MM.1S (cell line): ENCODE measurements at regions not wholly inside any gene's neighbourhood (a gene's known extent, or its start where the extent isn't known, plus 50 kb on each side); places are given as distances from the start of the nearest gene placed in this dataset.

Experiments used
- DNase-seq: peaks from one replicate; pipeline ENCODE4 v3.0.0-alpha.2; 2015
- H2AFZ ChIP-seq: fragments of 300-600 bp; sonication (generic); 2 replicates; pipeline ENCODE4 v1.6.0; 2016; ENCODE audit warnings: antibody characterized with exemption, low read length
- H3F3A ChIP-seq: fragments of 300-600 bp; sonication (generic); 2 replicates; pipeline ENCODE4 v1.6.1; 2016; ENCODE audit warnings: mild to moderate bottlenecking, antibody characterized with exemption, low read length, moderate library complexity, mixed read lengths; ENCODE audit not compliant: insufficient read depth
- H3K27ac ChIP-seq: fragments of 300-600 bp; sonication (generic); 2 replicates; pipeline ENCODE4 v1.5.1; 2016; ENCODE audit warnings: mild to moderate bottlenecking, low read length
- H3K27me3 ChIP-seq: fragments of 300-600 bp; sonication (generic); replicated peaks from 2 replicates; pipeline ENCODE4 v1.6.0; 2016; ENCODE audit warnings: low read length; ENCODE audit not compliant: insufficient read depth
- H3K36me3 ChIP-seq: fragments of 300-600 bp; sonication (generic); replicated peaks from 2 replicates; pipeline ENCODE4 v1.6.1; 2016; ENCODE audit warnings: mild to moderate bottlenecking, low read length, mixed read lengths; ENCODE audit not compliant: insufficient read depth
- H3K4me1 ChIP-seq: fragments of 300-600 bp; sonication (generic); 2 replicates; pipeline ENCODE4 v1.6.1; 2016; ENCODE audit warnings: low read length, mixed read lengths
- H3K4me2 ChIP-seq: fragments of 300-600 bp; sonication (generic); 2 replicates; pipeline ENCODE4 v1.6.0; 2016; ENCODE audit warnings: low read depth, low read length
- H3K4me3 ChIP-seq: fragments of 300-600 bp; sonication (generic); 2 replicates; pipeline ENCODE4 v1.5.1; 2016; ENCODE audit warnings: low read length, mixed read lengths
- H3K79me2 ChIP-seq: fragments of 300-600 bp; sonication (generic); 2 replicates; pipeline ENCODE4 v1.6.1; 2016; ENCODE audit warnings: mixed run types, low read length, mixed read lengths
- H3K9ac ChIP-seq: fragments of 300-600 bp; sonication (generic); 2 replicates; pipeline ENCODE4 v1.6.1; 2016; ENCODE audit warnings: low read length, mixed read lengths
- H3K9me2 ChIP-seq: fragments of 300-600 bp; sonication (generic); replicated peaks from 2 replicates; pipeline ENCODE4 v1.6.1; 2016; ENCODE audit warnings: mild to moderate bottlenecking, low read length, mixed read lengths; ENCODE audit not compliant: insufficient read depth
- H3K9me3 ChIP-seq: fragments of 300-600 bp; sonication (generic); replicated peaks from 2 replicates; pipeline ENCODE4 v1.6.1; 2016; ENCODE audit warnings: mild to moderate bottlenecking, low read length, mixed read lengths; ENCODE audit not compliant: insufficient read depth
- H4K20me1 ChIP-seq: fragments of 300-600 bp; sonication (generic); 2 replicates; pipeline ENCODE4 v1.6.1; 2016; ENCODE audit warnings: mild to moderate bottlenecking, low read length, moderate library complexity, mixed read lengths; ENCODE audit not compliant: insufficient read depth
- EZH2 ChIP-seq: fragments of 300-600 bp; sonication (generic); optimal IDR thresholded peaks from 2 replicates; pipeline ENCODE3; 2017; ENCODE audit warnings: low read depth, mild to moderate bottlenecking, antibody characterized with exemption, low read length, mixed read lengths
- EZH2phosphoT487 ChIP-seq: fragments of 300-600 bp; sonication (generic); IDR thresholded peaks from 2 replicates; pipeline ENCODE4 v1.6.1; 2018; ENCODE audit warnings: antibody characterized with exemption, low read length
- TF ChIP-seq, protein P1 (sequence below): fragments of 300-600 bp; sonication (generic); IDR thresholded peaks from 2 replicates; pipeline ENCODE4 v1.5.1; 2016; ENCODE audit warnings: antibody characterized with exemption, low read length, mixed read lengths

DNA sequence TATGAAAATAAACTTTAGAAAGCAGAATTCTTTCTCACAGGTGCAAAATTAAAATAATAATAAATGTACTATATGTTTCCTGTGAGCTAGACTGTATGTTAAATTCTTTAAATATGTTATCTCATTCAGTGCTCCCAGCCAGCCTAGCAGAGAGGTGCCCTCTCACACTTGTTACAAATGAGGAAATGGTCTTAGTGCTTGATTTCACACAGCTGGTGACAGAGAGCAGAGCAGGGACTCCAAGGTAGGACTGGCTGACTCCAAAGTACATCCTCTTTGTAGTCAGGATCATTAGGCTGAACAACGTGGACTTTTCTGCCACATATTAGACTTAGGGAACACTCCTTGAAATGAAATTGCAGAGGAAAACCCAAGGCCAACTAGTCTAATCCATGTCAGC is 72.0 kb upstream of the HHIP start:
- no peaks in the 10 kb centered on the region for H3K9me3 ChIP-seq

DNA sequence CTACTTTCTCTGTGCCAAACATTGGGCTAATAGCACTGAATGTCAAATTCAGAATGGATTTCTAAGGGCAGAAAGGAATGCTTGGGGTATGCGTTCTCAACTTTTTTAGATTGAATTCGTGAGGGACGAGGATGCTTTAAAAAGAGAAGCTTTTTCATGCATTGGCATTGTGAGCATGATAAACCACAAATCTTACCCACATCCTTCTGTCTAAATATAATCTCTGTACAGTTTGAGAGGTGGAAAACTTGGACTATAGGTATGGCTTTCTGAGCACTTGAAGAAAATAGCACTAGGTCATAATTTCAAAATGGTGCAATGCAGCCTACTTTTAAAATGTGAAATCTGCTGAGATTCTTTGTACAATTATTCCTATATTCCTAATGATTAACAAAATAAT is 71.4 kb upstream of the HHIP start:
- H3K9ac ChIP-seq: no peak overlapping the region
- no peaks in the 10 kb centered on the region for H3K27me3 ChIP-seq
- no peak overlapping the region for H3K4me2 ChIP-seq
- no peaks in the 10 kb centered on the region for H3K4me1 ChIP-seq
- H2AFZ ChIP-seq: no peak overlapping the region
- DNase-seq: no peak
- H3K79me2 ChIP-seq: no peaks in the 10 kb centered on the region
- no peaks in the 10 kb centered on the region for H3K9me3 ChIP-seq
- H3K27ac ChIP-seq: no peak overlapping the region
- H3F3A ChIP-seq: no peaks in the 10 kb centered on the region
- no peak overlapping the region for H3K4me3 ChIP-seq
- no peaks in the 10 kb centered on the region for H4K20me1 ChIP-seq
- no peaks in the 10 kb centered on the region for H3K9me2 ChIP-seq
- no peaks in the 10 kb centered on the region for H3K36me3 ChIP-seq
- TF ChIP-seq EZH2 (no peak), EZH2phosphoT487 (no peak)
- TF ChIP-seq, protein P1, sequence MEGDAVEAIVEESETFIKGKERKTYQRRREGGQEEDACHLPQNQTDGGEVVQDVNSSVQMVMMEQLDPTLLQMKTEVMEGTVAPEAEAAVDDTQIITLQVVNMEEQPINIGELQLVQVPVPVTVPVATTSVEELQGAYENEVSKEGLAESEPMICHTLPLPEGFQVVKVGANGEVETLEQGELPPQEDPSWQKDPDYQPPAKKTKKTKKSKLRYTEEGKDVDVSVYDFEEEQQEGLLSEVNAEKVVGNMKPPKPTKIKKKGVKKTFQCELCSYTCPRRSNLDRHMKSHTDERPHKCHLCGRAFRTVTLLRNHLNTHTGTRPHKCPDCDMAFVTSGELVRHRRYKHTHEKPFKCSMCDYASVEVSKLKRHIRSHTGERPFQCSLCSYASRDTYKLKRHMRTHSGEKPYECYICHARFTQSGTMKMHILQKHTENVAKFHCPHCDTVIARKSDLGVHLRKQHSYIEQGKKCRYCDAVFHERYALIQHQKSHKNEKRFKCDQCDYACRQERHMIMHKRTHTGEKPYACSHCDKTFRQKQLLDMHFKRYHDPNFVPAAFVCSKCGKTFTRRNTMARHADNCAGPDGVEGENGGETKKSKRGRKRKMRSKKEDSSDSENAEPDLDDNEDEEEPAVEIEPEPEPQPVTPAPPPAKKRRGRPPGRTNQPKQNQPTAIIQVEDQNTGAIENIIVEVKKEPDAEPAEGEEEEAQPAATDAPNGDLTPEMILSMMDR: no peak

More for the DNA sequence above, 72.0 kb upstream of the HHIP start:
- Histone ChIP-seq H3K4me2 (no peak overlapping the region), H2AFZ (no peak overlapping the region), H4K20me1 (no peaks in the 10 kb centered on the region), H3K9me2 (no peaks in the 10 kb centered on the region), H3K9ac (no peak overlapping the region), H3K79me2 (no peaks in the 10 kb centered on the region), H3K4me3 (no peak overlapping the region), H3K36me3 (no peaks in the 10 kb centered on the region), H3F3A (no peaks in the 10 kb centered on the region), H3K27ac (no peak overlapping the region), H3K4me1 (no peaks in the 10 kb centered on the region), H3K27me3 (no peaks in the 10 kb centered on the region)
- no peak for TF ChIP-seq EZH2phosphoT487
- TF ChIP-seq, protein P1: no peak
- TF ChIP-seq EZH2: no peak
- no peak for DNase-seq

DNA sequence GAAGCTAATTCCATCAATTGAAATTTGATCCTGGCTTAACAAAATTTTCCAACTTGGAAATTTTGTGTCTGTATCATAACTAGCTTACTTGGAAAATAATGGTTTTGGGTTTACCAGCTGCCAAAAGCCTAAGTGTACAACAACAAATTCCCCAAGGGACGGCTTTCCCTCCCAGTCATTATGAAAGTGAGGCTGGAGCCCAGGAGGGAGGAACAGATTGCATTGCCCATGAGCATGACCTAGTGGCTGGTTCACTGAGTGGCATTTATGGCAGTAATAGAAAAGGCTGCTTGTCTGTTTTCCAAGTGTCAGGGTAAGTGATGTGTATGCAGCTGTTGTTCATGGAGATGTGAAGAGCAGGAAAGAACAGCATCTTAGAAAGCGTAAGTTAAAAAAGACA is 70.8 kb upstream of the HHIP start:
- no peaks in the 10 kb centered on the region for H3K27me3 ChIP-seq
- H3K36me3 ChIP-seq: no peaks in the 10 kb centered on the region
- H4K20me1 ChIP-seq: no peaks in the 10 kb centered on the region
- H3K27ac ChIP-seq: no peak overlapping the region
- H3K79me2 ChIP-seq: no peaks in the 10 kb centered on the region
- no peaks in the 10 kb centered on the region for H3K9me3 ChIP-seq
- no peak for TF ChIP-seq EZH2phosphoT487
- TF ChIP-seq, protein P1: no peak
- no peak for TF ChIP-seq EZH2
- H2AFZ ChIP-seq: no peak overlapping the region
- no peak overlapping the region for H3K4me3 ChIP-seq
- DNase-seq: no peak
- no peak overlapping the region for H3K9ac ChIP-seq
- H3K9me2 ChIP-seq: no peaks in the 10 kb centered on the region
- H3K4me2 ChIP-seq: no peak overlapping the region
- no peaks in the 10 kb centered on the region for H3F3A ChIP-seq
- H3K4me1 ChIP-seq: no peaks in the 10 kb centered on the region

DNA sequence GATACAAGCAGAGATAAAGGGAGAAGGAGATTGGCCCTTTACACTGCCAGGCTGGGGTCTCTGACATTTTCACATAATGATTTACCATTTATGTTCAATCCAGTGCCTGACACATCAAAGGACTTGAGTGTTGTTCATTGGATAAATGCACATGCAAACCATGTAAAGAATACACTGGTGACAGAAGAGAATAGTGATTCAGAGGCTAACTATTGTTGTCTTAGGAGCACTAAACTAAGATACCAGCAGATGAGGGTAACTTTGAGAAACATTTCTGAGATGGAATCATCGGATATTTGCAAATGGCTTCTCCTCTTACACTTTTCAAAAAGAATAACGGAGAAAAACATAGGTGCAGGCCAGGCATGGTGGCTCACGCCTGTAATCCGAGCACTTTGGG is 67.3 kb upstream of the HHIP start:
- Histone ChIP-seq H3F3A (no peaks in the 10 kb centered on the region), H2AFZ (no peak overlapping the region), H3K79me2 (no peaks in the 10 kb centered on the region), H3K4me1 (no peaks in the 10 kb centered on the region), H3K27me3 (no peaks in the 10 kb centered on the region), H3K9me2 (no peaks in the 10 kb centered on the region), H4K20me1 (no peaks in the 10 kb centered on the region), H3K4me2 (no peak overlapping the region), H3K36me3 (no peaks in the 10 kb centered on the region), H3K27ac (no peak overlapping the region), H3K9me3 (no peaks in the 10 kb centered on the region), H3K4me3 (no peak overlapping the region), H3K9ac (no peak overlapping the region)
- no peak for DNase-seq
- TF ChIP-seq EZH2: no peak
- TF ChIP-seq, protein P1: no peak
